ENCODE measurements at regions not wholly inside any gene's neighbourhood (a gene's known extent, or its start where the extent isn't known, plus 50 kb on each side); places are given as distances from the start of the nearest gene placed in this dataset.

DNA sequence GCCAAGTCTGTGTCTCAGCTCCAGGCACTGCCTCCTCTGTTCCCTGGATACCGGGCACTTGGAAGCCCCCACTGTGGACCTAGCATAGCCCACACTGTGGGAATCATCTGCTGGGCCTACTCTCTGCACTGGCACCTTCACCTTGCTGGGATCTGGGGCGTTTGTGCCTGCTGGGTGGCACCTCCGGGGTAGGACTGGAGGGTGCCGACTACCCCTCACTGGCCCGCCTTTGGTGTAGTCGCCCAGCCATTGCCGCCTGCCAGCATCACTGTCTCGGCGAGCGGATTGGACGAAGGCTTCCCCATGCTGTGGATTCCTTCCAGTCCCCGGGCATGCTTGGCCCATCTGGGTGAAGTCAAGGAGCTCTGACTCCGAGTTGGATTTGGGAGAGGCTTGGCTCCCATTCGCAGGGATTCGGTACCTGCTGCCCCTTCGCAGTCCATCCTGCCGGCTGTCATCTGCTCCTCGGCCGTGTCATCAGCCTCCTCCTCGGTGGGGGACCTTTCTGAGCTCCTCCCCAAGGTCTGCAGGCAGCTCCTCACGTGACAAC is 180.6 kb upstream of the HDAC4 start:
- TF ChIP-seq, protein P1, sequence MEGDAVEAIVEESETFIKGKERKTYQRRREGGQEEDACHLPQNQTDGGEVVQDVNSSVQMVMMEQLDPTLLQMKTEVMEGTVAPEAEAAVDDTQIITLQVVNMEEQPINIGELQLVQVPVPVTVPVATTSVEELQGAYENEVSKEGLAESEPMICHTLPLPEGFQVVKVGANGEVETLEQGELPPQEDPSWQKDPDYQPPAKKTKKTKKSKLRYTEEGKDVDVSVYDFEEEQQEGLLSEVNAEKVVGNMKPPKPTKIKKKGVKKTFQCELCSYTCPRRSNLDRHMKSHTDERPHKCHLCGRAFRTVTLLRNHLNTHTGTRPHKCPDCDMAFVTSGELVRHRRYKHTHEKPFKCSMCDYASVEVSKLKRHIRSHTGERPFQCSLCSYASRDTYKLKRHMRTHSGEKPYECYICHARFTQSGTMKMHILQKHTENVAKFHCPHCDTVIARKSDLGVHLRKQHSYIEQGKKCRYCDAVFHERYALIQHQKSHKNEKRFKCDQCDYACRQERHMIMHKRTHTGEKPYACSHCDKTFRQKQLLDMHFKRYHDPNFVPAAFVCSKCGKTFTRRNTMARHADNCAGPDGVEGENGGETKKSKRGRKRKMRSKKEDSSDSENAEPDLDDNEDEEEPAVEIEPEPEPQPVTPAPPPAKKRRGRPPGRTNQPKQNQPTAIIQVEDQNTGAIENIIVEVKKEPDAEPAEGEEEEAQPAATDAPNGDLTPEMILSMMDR (IDR thresholded peaks at IDR 0.05) = no peak
- TF ChIP-seq EP300 (IDR thresholded peaks at IDR 0.05) = no peak

All from tibial nerve (tissue), 4 donors.